PC-9 (cell line): ENCODE measurements at regions not wholly inside any gene's neighbourhood (a gene's known extent, or its start where the extent isn't known, plus 50 kb on each side); places are given as distances from the start of the nearest gene placed in this dataset.

Experiments
- EZH2 ChIP-seq: fragments of 200-600 bp; sonication (generic); IDR thresholded peaks from 2 replicates; pipeline ENCODE4 v1.8.0; 2017; ENCODE audit warnings: antibody characterized with exemption, low read depth
- TF ChIP-seq, protein P1 (sequence below): fragments of 200-600 bp; sonication (generic); conservative IDR thresholded peaks from 2 replicates; pipeline ENCODE4 v1.6.1; 2017; ENCODE audit warnings: mixed run types, antibody characterized with exemption, mild to moderate bottlenecking, moderate library complexity

DNA sequence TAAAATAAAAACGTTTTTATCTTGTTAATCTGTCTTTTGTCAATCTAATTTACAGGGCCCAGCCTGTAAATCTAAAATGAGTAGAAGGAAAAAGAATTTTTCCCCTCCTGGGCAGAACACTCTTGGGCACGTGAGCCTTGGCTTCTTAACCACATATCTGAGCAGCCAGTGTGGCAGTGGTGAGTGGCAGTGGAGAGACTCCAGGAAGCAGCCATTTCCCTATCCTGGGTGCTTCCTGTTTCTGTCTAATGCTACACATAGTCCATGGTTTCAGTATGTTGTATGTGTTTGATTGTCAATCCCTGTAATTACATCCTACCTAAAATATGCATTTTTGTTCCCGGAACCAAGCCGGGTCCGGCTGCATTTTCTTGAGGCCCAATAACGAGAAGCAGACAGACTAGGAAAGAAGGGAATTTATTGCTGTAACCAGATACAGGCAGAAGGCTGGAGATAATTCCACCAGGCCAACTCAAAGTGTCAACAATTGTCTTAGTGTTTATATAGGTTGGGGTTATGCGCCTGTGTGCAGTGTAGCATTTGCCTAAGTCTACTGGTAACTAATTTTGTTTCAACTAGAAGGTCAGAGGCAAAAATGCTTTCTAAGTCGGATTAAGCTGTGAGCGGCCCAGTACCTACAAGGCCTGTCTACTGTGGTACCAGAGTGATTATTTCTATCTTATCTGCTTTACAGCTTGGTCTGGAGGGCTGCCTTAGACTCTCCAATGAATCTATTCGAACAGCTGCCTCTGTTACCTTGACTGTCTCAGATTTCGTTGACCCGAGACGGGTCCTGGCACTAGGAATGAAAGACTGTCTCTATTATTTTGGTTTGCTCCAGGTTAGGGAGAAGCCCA is 82.4 kb upstream of the RESF1 start:
- TF ChIP-seq, protein P1, sequence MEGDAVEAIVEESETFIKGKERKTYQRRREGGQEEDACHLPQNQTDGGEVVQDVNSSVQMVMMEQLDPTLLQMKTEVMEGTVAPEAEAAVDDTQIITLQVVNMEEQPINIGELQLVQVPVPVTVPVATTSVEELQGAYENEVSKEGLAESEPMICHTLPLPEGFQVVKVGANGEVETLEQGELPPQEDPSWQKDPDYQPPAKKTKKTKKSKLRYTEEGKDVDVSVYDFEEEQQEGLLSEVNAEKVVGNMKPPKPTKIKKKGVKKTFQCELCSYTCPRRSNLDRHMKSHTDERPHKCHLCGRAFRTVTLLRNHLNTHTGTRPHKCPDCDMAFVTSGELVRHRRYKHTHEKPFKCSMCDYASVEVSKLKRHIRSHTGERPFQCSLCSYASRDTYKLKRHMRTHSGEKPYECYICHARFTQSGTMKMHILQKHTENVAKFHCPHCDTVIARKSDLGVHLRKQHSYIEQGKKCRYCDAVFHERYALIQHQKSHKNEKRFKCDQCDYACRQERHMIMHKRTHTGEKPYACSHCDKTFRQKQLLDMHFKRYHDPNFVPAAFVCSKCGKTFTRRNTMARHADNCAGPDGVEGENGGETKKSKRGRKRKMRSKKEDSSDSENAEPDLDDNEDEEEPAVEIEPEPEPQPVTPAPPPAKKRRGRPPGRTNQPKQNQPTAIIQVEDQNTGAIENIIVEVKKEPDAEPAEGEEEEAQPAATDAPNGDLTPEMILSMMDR = no peak
- TF ChIP-seq EZH2 = no peak
